ENCODE measurements at regions not wholly inside any gene's neighbourhood (a gene's known extent, or its start where the extent isn't known, plus 50 kb on each side); places are given as distances from the start of the nearest gene placed in this dataset.

GRCh38 chr16:82322177-82322576, 152.2 kb upstream of the MPHOSPH6 start:
- no peaks in the 10 kb centered on the region for H3K36me3 ChIP-seq
- H3K27ac ChIP-seq, result no peak overlapping the region
- intact Hi-C loops (cut with DNase I), result no loop called here
- H3K9me3 ChIP-seq, result no peaks in the 10 kb centered on the region
- H3K4me3 ChIP-seq, result no peak overlapping the region
- no peaks in the 10 kb centered on the region for H3K4me1 ChIP-seq
- no peak for DNase-seq
- no peak for TF ChIP-seq CTCF (IDR thresholded peaks at IDR 0.05)
- H3K9ac ChIP-seq (ENCODE audit: low read depth in 2 of 2, low read length in 2 of 2), result no peak overlapping the region
- no peaks in the 10 kb centered on the region for H3K27me3 ChIP-seq

DNA sequence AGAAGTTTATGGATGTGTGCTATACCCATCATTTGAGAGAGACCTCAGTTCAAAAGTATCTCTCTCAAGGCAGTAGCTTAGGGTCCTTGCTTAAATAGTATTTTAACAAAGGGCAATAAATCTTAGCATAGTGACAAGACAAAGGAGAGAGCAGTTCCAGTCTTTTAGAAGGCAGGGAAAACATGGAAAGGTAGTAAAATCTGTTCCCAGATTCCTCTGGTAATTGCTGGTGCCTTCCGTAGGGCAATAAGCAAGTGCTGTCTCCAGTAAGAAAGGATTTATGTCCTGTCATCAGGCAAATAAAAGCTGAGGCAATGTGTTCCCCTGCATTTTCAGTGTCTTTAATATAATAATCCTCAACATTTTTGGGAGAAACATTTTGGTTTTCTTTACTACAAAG, 149.0 kb upstream of the MPHOSPH6 start:
- DNase-seq, result no peak
- TF ChIP-seq CTCF (IDR thresholded peaks at IDR 0.05), result no peak
- Histone ChIP-seq H3K4me3 (no peak overlapping the region), H3K4me1 (no peaks in the 10 kb centered on the region), H3K27ac (no peak overlapping the region), H3K9me3 (no peaks in the 10 kb centered on the region), H3K36me3 (no peaks in the 10 kb centered on the region), H3K27me3 (no peaks in the 10 kb centered on the region), H3K9ac (ENCODE audit: low read depth in 2 of 2, low read length in 2 of 2) (no peak overlapping the region)
- intact Hi-C loops (cut with DNase I), result no loop called here

DNA sequence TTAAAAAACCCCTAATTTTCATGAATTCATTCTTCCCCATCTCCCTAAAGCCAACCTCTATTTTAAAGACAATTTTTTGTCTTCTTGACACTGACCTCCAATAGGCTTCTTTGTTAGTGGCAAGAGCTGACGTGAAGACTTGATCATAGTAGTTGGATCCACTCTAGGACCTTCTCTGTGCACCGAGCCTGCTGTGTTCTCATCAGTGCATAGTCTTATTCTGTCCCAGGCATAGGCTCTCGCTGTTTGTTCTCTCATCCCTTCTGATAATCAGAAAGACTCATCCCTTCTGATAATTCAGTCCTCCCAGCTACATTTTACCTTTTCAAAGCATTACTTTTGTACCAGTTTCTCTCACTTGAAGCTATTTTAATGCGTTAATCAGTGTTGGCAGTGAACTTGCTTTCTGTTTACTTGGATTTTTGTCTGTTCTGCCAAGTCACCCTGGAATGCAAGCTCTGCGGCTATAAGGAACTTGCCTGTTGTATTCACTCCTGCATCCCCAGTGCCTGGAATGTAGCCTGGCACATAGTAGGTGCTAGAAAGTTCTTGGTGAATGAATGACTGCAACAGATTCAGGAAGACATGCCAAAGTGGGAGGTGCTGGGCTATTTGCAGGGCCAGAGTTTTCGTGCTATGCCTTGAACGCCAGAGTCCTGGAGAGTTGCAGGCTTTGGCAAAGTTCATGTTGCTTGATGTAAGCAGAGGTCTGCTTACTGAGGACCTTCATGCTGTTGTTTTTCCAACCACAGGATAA, 147.6 kb upstream of the MPHOSPH6 start:
- no peaks in the 10 kb centered on the region for H3K9me3 ChIP-seq
- no peaks in the 10 kb centered on the region for H3K4me1 ChIP-seq
- no peak overlapping the region for H3K27ac ChIP-seq
- H3K4me3 ChIP-seq, result no peak overlapping the region
- H3K36me3 ChIP-seq, result no peaks in the 10 kb centered on the region
- intact Hi-C loops (cut with DNase I), result no loop called here
- H3K27me3 ChIP-seq, result no peaks in the 10 kb centered on the region
- H3K9ac ChIP-seq (ENCODE audit: low read depth in 2 of 2, low read length in 2 of 2), result no peak overlapping the region
- no peak for DNase-seq
- TF ChIP-seq CTCF (IDR thresholded peaks at IDR 0.05), result no peak

DNA sequence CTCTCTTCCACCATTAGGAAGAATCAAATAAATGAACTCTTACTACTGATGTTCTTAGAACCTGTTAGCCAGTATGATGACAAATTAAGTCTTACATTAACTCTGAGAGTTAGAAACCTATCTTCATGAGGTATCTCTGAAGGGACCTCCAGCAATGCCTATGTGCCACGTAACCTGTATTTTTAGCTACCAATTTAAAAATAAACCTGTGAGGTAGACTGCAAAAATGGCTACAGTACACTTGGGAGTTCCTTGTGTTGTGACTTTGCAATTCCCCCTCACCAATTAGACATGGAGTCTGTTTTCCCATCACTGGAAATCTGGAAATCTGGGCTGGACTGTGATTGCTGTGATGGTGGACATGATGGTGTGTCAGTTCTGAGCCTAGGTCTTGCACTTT, 143.7 kb upstream of the MPHOSPH6 start:
- no peak for DNase-seq
- no peak for TF ChIP-seq CTCF (IDR thresholded peaks at IDR 0.05)
- intact Hi-C loops (cut with DNase I), result no loop called here
- Histone ChIP-seq H3K36me3 (no peaks in the 10 kb centered on the region), H3K9me3 (no peaks in the 10 kb centered on the region), H3K27ac (no peak overlapping the region), H3K27me3 (no peaks in the 10 kb centered on the region), H3K4me3 (no peak overlapping the region), H3K9ac (ENCODE audit: low read depth in 2 of 2, low read length in 2 of 2) (no peak overlapping the region), H3K4me1 (no peaks in the 10 kb centered on the region)

DNA sequence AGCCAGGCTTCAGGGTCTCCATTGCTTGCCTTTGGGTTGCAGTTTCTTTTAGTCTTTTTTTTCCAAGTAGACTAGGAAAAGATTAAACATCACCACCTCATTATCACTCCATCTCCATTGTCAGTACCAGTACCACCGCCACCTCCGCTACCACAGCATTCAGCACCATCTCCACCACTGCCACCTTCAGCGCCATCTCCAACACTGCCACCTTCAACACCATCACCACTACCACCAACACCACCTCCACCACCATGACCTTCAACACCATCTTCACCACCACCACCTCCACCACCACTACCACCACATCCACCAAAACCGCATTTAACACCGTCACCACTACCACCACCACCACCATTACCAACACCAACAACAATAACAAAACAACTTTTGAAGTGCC, 141.5 kb upstream of the MPHOSPH6 start:
- no peak for DNase-seq
- H3K27ac ChIP-seq, result no peak overlapping the region
- no peak for TF ChIP-seq CTCF (IDR thresholded peaks at IDR 0.05)
- H3K4me3 ChIP-seq, result no peak overlapping the region
- H3K36me3 ChIP-seq, result no peaks in the 10 kb centered on the region
- no peaks in the 10 kb centered on the region for H3K27me3 ChIP-seq
- H3K9me3 ChIP-seq, result no peaks in the 10 kb centered on the region
- intact Hi-C loops (cut with DNase I), result no loop called here
- no peak overlapping the region for H3K9ac ChIP-seq (ENCODE audit: low read depth in 2 of 2, low read length in 2 of 2)
- H3K4me1 ChIP-seq, result no peaks in the 10 kb centered on the region

All from colonic mucosa (tissue), 4 donors.